H54 (cell line): ENCODE measurements at regions not wholly inside any gene's neighbourhood (a gene's known extent, or its start where the extent isn't known, plus 50 kb on each side); places are given as distances from the start of the nearest gene placed in this dataset.

Source experiments
- DNase-seq: peaks from one replicate; pipeline ENCODE4 v3.0.0; 2011; ENCODE audit warnings: low spot score, mixed read lengths; ENCODE audit not compliant: insufficient read length
- FAIRE-seq: peaks from 3 replicates; lab custom pipeline; 2011; peaks lifted over from hg19 to GRCh38; lab: Jason Lieb, UNC
- POLR2A ChIP-seq: IDR thresholded peaks from 2 replicates; pipeline ENCODE4 v1.6.1; 2011; ENCODE audit warnings: low read depth, mild to moderate bottlenecking, low read length

DNA sequence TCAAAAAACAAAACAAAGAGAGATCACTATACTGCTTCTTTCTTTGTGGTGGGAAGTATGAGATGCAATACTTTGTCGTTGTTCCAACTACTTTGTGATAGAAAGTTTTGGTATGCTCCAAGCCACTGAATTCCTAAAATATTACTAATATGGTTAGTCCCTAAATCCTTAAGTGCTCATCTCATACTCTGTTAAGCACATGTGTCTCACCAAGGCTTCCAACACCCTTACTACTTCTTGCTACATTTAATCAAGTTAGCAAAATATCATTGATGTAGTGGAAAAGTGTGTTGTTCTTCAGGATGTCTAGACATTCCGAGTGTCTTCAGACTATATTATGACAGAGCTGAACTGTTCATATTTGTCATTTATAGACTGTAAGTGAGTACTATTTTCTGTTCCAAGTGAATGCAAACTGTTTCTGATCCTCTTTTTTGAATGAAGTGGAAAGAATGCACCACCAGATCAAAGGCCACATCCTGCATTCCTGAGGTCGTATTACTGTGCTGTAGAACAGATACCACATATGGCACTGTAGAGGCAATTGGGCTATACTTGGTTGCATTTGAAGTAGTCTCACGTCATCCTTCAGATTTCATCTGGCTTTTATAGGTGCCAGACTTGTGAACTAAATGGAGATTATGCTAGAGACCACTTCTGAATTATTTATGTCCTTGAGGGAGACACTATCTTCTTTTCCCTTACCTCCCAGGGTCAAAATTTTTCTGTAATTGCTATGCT is 298.4 kb upstream of the ZNF521 start:
- FAIRE-seq (no peak), DNase-seq (no peak)
- TF ChIP-seq POLR2A: no peak

DNA sequence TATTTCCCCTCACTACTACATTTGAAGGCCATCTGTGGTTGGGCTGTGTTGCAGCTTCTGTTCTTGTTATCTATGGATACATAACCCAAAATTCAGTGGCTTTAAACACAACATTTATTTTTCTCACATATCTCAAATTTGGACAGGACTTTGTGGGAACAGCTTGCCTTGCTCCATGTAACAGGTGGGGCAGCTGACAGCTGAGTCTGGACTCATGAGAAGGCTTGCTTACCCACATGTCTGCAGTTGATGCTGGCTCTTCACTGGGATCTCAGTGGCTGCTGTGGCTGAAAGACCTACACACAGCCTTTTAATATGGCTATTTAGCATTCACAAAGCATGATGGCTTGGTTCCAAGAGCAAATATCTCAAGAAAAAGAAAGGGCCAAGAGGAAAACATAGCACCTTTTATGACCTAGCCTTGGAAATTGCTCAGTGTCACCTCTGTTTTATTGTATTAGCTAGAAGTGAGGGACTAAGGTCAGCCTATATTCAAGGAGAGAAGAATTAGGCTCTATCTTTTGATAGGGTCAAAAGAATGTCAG is 296.8 kb upstream of the ZNF521 start:
- TF ChIP-seq POLR2A: no peak
- DNase-seq (no peak), FAIRE-seq (no peak)

DNA sequence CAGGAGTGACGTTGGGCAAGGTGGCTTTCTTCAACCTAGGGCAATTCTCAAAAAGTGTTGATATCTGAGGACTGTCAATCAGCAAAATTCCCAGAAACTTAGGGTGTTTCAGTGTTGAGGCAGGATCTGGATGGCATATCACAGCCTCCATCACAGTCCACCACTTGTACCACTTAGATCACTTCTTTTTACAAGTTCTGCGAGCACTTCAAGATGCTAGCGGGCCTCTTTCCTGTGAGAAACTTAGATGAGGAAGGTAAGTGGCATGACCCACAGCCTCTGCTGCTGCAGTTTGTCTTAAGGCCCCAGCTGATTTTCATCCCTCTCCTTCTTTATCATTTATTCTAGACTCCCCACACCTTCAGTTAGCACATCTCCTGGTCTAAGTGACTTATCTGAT is 295.4 kb upstream of the ZNF521 start:
- TF ChIP-seq POLR2A: no peak
- FAIRE-seq (no peak), DNase-seq (no peak)

DNA sequence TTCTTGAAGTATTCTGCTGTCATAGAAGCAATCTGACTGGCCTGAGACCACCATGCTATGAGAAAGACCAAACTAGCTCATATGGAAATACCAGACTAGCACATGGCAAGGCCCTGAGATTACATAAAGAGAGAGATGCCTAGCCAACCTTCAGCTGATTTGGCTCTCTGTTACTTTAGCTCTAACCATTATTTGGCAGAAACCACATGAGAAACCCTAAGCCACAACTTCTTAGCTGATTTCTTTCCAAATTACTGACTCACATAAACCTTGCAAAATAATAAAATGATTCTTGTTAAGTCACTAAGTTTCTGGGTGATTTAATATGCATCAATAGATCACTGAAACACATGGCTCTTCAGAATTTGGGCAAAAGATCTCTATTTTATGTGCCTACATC is 295.0 kb upstream of the ZNF521 start:
- DNase-seq (no peak), FAIRE-seq (no peak)
- no peak for TF ChIP-seq POLR2A

DNA sequence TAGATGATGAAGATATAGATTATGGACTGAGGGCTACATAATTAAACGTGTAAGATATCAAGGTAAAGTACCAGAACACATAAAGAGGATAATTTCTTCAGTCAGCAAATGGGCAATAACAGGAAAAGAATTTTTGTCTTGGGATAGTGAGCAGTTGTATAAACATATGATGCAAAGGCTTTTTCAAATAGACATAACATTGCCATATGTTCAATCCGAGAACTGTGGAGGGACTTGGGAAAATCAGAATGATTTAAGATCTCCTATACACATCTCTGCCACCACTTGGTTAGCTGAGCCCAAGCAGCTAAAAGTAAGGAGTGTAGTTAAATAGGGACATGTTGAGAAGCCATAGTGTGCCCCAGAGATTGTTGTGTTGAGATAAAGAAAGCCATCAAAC is 287.6 kb upstream of the ZNF521 start:
- no peak for DNase-seq
- TF ChIP-seq POLR2A: no peak
- FAIRE-seq: no peak

DNA sequence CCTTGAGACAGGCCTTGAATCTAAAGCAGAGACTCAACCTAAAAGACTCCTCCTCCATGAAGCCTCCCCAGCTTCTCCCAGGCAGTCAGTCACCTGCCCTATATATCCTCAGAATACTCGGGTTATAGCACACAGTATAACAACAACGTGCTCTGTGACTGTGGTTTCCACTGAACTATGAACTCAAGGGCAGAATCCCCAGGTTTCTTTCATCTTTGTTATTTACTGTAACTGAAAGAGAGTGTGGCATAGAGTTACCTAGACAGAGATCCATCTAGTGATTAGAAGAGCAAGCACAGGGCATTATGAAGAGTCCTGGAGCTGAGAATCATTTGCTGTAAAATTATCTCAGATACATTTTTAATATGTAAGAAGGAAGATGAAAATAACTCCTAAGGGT is 281.6 kb upstream of the ZNF521 start:
- no peak for TF ChIP-seq POLR2A
- FAIRE-seq (no peak), DNase-seq (no peak)

DNA sequence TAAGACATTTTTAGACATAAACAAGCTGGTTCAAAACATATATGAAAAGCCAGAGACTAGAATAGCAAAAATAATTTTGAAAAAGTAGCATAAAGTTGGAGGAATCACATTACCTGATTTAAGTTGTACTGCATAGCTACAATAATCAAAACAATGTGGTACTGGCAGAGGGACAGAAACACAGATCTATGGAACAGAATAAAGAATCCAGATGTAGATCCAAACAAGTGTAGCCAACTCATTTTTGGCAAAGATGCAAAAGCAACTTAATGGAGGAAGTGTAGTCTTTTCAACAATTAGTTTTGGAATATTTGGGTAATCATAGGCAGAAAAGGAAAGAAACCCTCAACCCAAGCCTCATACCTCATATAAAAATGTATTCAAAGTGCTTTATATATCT is 278.7 kb upstream of the ZNF521 start:
- FAIRE-seq (no peak), DNase-seq (no peak)
- TF ChIP-seq POLR2A: no peak

DNA sequence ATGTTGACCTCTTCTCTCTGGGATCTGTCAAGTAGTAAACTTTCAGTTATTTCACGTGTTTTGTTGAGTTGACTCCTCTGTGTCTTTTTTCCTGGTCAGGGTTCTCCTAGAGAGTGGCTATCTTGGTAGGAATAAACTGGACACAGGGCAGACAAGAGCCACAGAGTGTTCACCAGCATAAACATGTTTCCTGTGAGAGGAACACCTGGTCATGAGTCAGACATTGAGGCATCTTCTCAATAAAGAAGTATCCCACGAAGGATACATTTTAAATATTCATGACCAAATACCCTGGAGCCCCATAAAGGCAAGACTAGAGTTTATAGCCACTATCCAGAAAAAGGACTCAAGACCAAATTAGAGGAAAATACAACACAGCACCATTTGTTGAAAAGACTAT is 269.7 kb upstream of the ZNF521 start:
- no peak for DNase-seq
- no peak for FAIRE-seq
- no peak for TF ChIP-seq POLR2A

DNA sequence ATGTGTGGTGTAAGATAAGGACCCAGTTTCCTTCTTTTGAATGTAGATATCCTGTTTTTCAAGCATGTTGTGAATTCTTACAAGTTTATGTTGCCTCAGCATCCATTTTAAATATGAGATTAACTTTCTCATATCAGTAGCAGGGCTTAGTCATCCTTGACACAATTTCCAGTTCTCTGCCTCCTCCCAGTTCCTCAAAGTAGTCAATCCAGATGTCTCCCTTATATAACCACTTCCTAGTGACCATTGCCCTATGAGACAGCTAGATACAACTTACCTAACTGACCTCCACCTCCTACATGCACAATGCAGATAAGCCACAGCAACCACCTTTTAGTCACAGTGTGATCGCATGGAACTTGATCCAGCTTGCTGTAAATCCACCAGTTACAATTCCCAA is 269.2 kb upstream of the ZNF521 start:
- TF ChIP-seq POLR2A: no peak
- DNase-seq (no peak), FAIRE-seq (no peak)

DNA sequence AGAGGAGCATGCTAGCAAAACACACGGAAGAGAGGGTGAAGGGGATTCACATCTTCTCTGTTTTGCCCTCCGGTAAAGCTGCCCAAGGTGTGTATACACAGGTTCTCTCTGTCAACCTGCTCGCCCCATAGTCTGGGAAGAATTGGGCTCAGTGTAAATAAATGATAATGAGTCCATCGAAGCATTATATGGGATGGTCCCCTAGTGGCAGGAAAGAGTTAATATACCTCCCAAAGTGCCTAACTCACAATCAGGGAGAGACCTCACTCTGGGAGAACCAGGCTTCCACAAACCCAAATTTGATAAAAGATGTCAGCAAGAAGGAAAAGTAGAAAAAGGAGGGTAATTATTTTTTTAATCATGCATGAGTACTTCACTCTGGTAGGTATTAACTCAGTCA is 262.2 kb upstream of the ZNF521 start:
- DNase-seq: no peak
- no peak for TF ChIP-seq POLR2A
- no peak for FAIRE-seq

DNA sequence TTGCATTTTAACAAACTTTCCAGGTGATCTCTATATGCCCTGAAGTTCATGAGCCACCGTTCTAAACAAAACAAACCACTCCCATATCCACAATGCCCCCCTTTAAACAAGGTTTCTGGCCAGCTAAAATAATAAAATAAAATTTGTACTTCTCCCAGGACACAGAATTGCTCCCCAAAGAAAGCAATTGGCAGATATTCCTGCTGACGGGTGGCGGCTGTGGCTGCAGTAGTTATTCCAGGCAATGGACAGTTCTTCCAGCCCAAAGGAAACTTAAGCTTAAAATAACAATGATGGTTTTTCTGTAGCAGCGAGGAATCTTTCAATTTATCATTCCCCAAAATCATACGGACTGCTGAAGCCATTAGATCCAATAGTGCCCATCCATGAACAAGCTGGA is 260.5 kb upstream of the ZNF521 start:
- DNase-seq (no peak), FAIRE-seq (no peak)
- no peak for TF ChIP-seq POLR2A

DNA sequence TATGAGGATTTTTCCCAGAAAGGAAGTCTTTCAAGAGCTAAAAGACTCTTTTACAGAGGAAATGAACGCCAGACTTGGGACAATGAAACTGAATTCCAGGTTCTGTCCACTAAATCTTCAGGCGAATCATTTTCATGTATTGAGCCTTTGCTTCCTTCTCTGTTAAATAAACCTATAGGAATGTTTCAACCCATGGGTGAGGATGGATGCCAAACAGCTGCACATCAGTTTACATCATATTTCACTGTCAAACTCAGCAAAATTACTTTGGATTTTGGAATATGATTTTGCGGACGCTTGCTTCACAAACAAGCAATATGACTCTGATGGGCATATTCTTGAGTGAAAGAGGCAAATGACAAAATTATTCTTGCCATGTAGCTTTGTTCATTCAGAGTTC is 256.1 kb upstream of the ZNF521 start:
- no peak for FAIRE-seq
- no peak for DNase-seq
- no peak for TF ChIP-seq POLR2A

DNA sequence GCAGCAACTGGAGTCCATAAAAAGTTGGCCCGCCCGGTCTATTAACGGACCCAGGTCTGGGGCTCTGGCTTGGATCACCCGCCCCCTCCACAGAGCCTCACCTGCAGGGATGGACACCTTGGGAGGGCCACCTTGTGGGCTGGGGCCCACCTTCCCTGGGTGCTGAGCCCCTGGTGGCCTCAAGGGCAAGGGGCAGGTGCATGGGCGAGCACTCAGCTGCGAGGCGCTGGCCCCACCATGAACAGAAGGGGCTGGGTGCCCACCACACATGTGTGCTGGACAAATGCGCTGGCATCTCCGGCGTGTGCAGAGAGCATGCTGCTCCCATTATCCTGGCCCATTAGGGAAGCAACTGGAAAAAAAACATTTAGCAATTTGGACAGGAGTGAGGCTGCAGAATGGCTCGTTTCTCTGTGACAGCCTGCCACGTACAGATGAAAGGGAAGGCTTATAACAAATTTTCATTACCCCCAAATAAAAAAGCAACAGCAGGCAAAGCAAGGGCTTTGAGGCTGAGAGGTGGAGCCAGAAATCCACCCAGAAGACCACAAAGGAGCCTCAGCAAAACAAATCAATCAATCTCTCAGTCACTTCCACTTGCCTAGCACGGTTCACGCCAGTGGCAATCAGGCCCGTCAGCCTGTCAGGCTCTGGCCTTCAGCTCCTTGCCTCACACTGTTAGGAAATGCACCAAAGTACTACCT is 253.1 kb upstream of the ZNF521 start:
- TF ChIP-seq POLR2A: no peak
- DNase-seq (no peak), FAIRE-seq (no peak)

DNA sequence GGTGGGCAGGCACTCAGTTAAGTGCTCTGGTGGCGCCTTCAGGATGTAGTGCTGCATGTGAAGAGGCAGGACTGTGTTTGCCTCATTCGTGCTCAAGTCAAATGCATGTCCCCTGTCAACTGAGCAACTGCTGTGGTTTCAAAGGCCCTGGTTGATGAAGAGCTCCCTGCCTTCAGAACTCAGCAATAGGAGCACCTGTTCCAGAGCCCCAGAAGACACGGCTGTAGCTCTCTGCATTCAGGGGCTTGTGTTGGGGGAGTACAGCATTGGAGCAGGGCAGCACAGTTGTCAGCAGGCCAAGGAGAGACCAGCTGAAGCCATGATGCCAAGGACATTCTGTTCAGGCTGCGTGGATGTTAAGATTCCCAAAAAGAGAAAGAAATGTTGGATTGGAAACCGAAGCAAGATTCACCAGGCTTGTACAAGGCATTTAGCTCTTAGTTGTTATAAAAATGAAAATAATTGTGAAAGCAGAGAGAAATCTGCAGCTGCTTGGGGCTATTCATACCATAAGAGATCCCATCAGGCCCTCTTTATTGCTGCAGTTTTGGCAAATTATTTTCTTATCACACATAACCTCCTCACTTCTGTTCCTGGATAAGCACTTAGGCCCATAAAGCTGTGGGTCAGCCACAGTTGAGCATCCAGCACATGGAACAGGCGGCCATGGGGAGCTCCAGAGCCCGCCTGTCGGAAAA is 252.4 kb upstream of the ZNF521 start:
- no peak for FAIRE-seq
- TF ChIP-seq POLR2A: no peak

DNA sequence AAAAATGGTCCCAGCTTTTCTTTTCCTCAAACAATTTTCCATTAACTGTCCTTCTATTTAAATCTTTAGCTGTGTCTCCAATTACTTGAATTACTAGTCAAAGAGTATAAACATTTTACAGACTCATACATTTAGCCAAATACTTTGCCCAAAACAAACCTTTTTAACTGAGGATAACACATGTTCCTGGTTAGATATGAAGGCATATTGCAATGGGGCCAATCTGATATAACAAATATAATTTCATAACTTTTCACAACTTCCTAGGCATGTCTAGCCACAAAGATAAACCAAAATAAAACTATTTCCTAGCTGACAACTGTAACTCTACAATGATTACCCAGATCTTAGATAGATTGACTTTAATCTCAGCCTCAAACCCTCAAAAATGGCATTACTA is 247.5 kb upstream of the ZNF521 start:
- DNase-seq (no peak), FAIRE-seq (no peak)
- no peak for TF ChIP-seq POLR2A

More for the DNA sequence above, 252.4 kb upstream of the ZNF521 start:
- DNase-seq: no peak
